Renal pelvis (tissue), 1 donor: ENCODE measurements at regions not wholly inside any gene's neighbourhood (a gene's known extent, or its start where the extent isn't known, plus 50 kb on each side); places are given as distances from the start of the nearest gene placed in this dataset.

Experiments
- DNase-seq: peaks from one replicate; pipeline ENCODE4 v3.0.0-alpha.2; 2013

- peak; percentile 33 for DNase-seq
Observed at GRCh38 chr13:94968757-94969086, 256.4 kb upstream of the SOX21 start.

- DNase-seq, result peak; percentile 27
Observed at GRCh38 chr13:94968040-94968756, 255.9 kb upstream of the SOX21 start.

GRCh38 chr13:94967183-94968039, 255.1 kb upstream of the SOX21 start:
- DNase-seq, result peak; percentile 38

GRCh38 chr13:94966422-94966955, 254.1 kb upstream of the SOX21 start:
- DNase-seq, result no peak

GRCh38 chr13:94959626-94960025, 247.3 kb upstream of the SOX21 start:
- no peak for DNase-seq

- no peak for DNase-seq
Observed at GRCh38 chr13:94956417-94957110, 244.2 kb upstream of the SOX21 start.

GRCh38 chr13:94952787-94953186, 240.4 kb upstream of the SOX21 start:
- DNase-seq, result no peak

GRCh38 chr13:94950303-94950702, 238.0 kb upstream of the SOX21 start:
- no peak for DNase-seq

GRCh38 chr13:94947965-94948371, 235.6 kb upstream of the SOX21 start:
- no peak for DNase-seq

- no peak for DNase-seq
Observed at GRCh38 chr13:94947392-94947791, 235.0 kb upstream of the SOX21 start.

GRCh38 chr13:94946039-94946438, 233.7 kb upstream of the SOX21 start:
- no peak for DNase-seq

- no peak for DNase-seq
Observed at GRCh38 chr13:94938124-94938523, 225.8 kb upstream of the SOX21 start.

GRCh38 chr13:94936633-94937032, 224.3 kb upstream of the SOX21 start:
- no peak for DNase-seq

GRCh38 chr13:94933936-94934335, 221.6 kb upstream of the SOX21 start:
- DNase-seq, result peak; percentile 41

GRCh38 chr13:94933230-94933751, 220.9 kb upstream of the SOX21 start:
- no peak for DNase-seq

GRCh38 chr13:94928127-94928775, 215.9 kb upstream of the SOX21 start:
- DNase-seq, result no peak

GRCh38 chr13:94925263-94925662, 212.9 kb upstream of the SOX21 start:
- DNase-seq, result no peak

- no peak for DNase-seq
Observed at GRCh38 chr13:94921181-94921580, 208.8 kb upstream of the SOX21 start.

GRCh38 chr13:94920578-94920977, 208.2 kb upstream of the SOX21 start:
- DNase-seq, result no peak

- DNase-seq, result no peak
Observed at GRCh38 chr13:94917824-94918223, 205.5 kb upstream of the SOX21 start.

- no peak for DNase-seq
Observed at GRCh38 chr13:94914895-94915294, 202.6 kb upstream of the SOX21 start.

- no peak for DNase-seq
Observed at GRCh38 chr13:94906605-94907004, 194.3 kb upstream of the SOX21 start.
